ENCODE measurements at regions not wholly inside any gene's neighbourhood (a gene's known extent, or its start where the extent isn't known, plus 50 kb on each side); places are given as distances from the start of the nearest gene placed in this dataset.

- Mint-ChIP-seq H3K27ac (ENCODE audit: unreplicated experiment) (no peak overlapping the region), H3K4me1 (ENCODE audit: low read depth, unreplicated experiment) (no peaks in the 10 kb centered on the region), H3K4me3 (ENCODE audit: low read depth, unreplicated experiment) (no peak overlapping the region), H3K27me3 (ENCODE audit: unreplicated experiment) (peaks cover 9% of the 10 kb centered on the region), H3K9me3 (ENCODE audit: low read depth, unreplicated experiment) (no peaks in the 10 kb centered on the region), H3K36me3 (ENCODE audit: insufficient read depth, unreplicated experiment) (no peaks in the 10 kb centered on the region)
- DNase-seq: no peak
- TF ChIP-seq, protein P1, sequence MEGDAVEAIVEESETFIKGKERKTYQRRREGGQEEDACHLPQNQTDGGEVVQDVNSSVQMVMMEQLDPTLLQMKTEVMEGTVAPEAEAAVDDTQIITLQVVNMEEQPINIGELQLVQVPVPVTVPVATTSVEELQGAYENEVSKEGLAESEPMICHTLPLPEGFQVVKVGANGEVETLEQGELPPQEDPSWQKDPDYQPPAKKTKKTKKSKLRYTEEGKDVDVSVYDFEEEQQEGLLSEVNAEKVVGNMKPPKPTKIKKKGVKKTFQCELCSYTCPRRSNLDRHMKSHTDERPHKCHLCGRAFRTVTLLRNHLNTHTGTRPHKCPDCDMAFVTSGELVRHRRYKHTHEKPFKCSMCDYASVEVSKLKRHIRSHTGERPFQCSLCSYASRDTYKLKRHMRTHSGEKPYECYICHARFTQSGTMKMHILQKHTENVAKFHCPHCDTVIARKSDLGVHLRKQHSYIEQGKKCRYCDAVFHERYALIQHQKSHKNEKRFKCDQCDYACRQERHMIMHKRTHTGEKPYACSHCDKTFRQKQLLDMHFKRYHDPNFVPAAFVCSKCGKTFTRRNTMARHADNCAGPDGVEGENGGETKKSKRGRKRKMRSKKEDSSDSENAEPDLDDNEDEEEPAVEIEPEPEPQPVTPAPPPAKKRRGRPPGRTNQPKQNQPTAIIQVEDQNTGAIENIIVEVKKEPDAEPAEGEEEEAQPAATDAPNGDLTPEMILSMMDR (IDR thresholded peaks at IDR 0.05; ENCODE audit: unreplicated experiment): no peak
- CTCF ChIA-PET: no interaction called here
- intact Hi-C loops (cut with micrococcal nuclease; ENCODE audit: unreplicated experiment): no loop called here
- BruUV-seq (replicated peaks): no TSS peak
These were observed 659.3 kb downstream of the DIAPH3 start for GRCh38 chr13:59504407-59504806.

DNA sequence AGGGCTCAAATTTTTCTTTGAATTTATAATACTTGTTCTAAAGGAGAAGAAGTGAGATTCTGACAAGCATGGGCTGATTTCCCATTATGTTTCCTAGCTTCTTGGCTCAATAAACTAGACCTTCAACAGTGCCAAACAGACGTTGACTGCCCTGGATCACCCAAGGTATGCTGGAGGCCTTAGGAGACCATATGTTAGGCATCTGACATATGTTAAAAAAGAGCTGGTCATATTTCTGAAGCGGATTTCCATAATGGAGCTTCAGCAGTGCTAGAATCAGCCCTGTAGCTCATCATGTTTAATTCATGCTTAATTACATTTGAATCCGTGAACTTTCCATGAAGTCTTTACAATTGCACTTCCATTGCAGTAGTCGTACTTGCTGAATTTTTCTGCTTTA is 653.3 kb downstream of the DIAPH3 start:
- Mint-ChIP-seq H3K4me1 (ENCODE audit: low read depth, unreplicated experiment) (no peaks in the 10 kb centered on the region), H3K27ac (ENCODE audit: unreplicated experiment) (no peak overlapping the region), H3K27me3 (ENCODE audit: unreplicated experiment) (no peaks in the 10 kb centered on the region), H3K36me3 (ENCODE audit: insufficient read depth, unreplicated experiment) (no peaks in the 10 kb centered on the region), H3K9me3 (ENCODE audit: low read depth, unreplicated experiment) (no peaks in the 10 kb centered on the region), H3K4me3 (ENCODE audit: low read depth, unreplicated experiment) (no peak overlapping the region)
- intact Hi-C loops (cut with micrococcal nuclease; ENCODE audit: unreplicated experiment): no loop called here
- CTCF ChIA-PET: no interaction called here
- BruUV-seq (replicated peaks): no TSS peak
- TF ChIP-seq, protein P1 (IDR thresholded peaks at IDR 0.05; ENCODE audit: unreplicated experiment): no peak
- no peak for DNase-seq

DNA sequence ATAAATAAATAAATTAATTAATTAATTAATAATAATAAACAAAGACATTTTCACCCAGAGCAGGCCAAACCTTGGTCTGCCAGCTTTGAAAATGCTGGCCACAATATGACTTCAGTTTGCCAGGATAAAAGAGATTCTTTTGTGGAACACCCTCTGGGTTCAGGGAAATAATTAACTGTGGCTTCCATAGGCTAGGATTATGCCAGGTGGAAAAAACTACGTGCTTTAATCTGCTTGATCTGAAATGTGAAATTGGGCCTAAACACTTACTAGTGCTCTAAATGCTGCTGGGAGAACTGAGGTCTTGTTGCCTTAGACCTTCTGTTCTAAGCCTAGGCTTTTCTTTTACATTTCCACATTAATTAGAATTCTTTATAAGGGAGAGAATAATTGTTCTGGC is 650.0 kb downstream of the DIAPH3 start:
- no peaks in the 10 kb centered on the region for H3K4me1 Mint-ChIP-seq (ENCODE audit: low read depth, unreplicated experiment)
- CTCF ChIA-PET: no interaction called here
- H3K36me3 Mint-ChIP-seq (ENCODE audit: insufficient read depth, unreplicated experiment): no peaks in the 10 kb centered on the region
- H3K27ac Mint-ChIP-seq (ENCODE audit: unreplicated experiment): no peak overlapping the region
- TF ChIP-seq, protein P1 (IDR thresholded peaks at IDR 0.05; ENCODE audit: unreplicated experiment): no peak
- no peaks in the 10 kb centered on the region for H3K27me3 Mint-ChIP-seq (ENCODE audit: unreplicated experiment)
- no TSS peak for BruUV-seq (replicated peaks)
- intact Hi-C loops (cut with micrococcal nuclease; ENCODE audit: unreplicated experiment): no loop called here
- H3K9me3 Mint-ChIP-seq (ENCODE audit: low read depth, unreplicated experiment): no peaks in the 10 kb centered on the region
- DNase-seq: no peak
- H3K4me3 Mint-ChIP-seq (ENCODE audit: low read depth, unreplicated experiment): no peak overlapping the region

GRCh38 chr13:59514316-59514715 is 649.4 kb downstream of the DIAPH3 start:
- Mint-ChIP-seq H3K9me3 (ENCODE audit: low read depth, unreplicated experiment) (no peaks in the 10 kb centered on the region), H3K36me3 (ENCODE audit: insufficient read depth, unreplicated experiment) (no peaks in the 10 kb centered on the region), H3K4me3 (ENCODE audit: low read depth, unreplicated experiment) (no peak overlapping the region), H3K4me1 (ENCODE audit: low read depth, unreplicated experiment) (no peaks in the 10 kb centered on the region), H3K27ac (ENCODE audit: unreplicated experiment) (no peak overlapping the region), H3K27me3 (ENCODE audit: unreplicated experiment) (no peaks in the 10 kb centered on the region)
- CTCF ChIA-PET: no interaction called here
- no peak for DNase-seq
- intact Hi-C loops (cut with micrococcal nuclease; ENCODE audit: unreplicated experiment): no loop called here
- no TSS peak for BruUV-seq (replicated peaks)
- TF ChIP-seq, protein P1 (IDR thresholded peaks at IDR 0.05; ENCODE audit: unreplicated experiment): no peak

DNA sequence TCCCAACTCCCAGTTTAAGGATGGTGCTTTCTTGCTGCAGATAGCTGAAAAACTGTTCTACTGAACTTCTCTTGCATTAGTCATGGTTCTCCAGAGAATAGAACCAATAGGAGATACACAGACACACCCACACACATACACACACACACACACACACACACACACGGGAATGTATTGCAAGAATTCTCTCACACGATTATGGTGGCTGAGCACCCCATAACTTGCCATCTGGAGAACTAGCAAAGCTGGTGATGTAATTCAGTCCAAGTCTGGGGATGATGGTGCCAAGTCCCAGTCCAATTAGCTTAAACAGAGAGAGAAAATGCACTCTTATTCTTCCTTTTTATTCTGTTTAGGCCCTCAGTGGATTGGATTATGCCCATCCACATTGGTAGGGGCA is 643.9 kb downstream of the DIAPH3 start:
- Mint-ChIP-seq H3K27me3 (ENCODE audit: unreplicated experiment) (no peaks in the 10 kb centered on the region), H3K9me3 (ENCODE audit: low read depth, unreplicated experiment) (no peaks in the 10 kb centered on the region), H3K27ac (ENCODE audit: unreplicated experiment) (no peak overlapping the region), H3K4me1 (ENCODE audit: low read depth, unreplicated experiment) (no peaks in the 10 kb centered on the region), H3K4me3 (ENCODE audit: low read depth, unreplicated experiment) (no peak overlapping the region), H3K36me3 (ENCODE audit: insufficient read depth, unreplicated experiment) (no peaks in the 10 kb centered on the region)
- intact Hi-C loops (cut with micrococcal nuclease; ENCODE audit: unreplicated experiment): no loop called here
- no peak for DNase-seq
- TF ChIP-seq, protein P1 (IDR thresholded peaks at IDR 0.05; ENCODE audit: unreplicated experiment): no peak
- BruUV-seq (replicated peaks): no TSS peak
- CTCF ChIA-PET: no interaction called here
